ENCODE measurements at regions not wholly inside any gene's neighbourhood (a gene's known extent, or its start where the extent isn't known, plus 50 kb on each side); places are given as distances from the start of the nearest gene placed in this dataset.

DNA sequence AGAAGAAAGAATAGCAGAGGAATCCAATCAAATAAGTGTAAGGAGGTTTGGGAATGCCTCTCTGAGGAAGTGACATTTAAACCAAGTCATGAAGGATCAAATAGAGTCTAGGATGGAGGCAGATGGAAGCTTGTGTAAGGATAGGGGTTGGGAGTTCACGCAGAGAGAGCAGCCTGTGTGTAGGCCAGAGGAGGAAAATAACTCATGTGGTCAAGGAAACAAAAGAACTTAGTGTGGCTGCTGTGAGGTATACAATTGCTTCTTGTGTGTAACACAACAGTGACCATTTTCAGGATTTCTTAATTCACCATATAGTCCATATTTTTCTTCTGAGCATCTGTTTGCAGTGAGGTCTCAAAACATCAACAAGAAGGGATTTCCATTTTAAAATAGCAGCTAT, 77.6 kb upstream of the PACRGL start:
- Histone ChIP-seq H2AFZ (replicated peaks; ENCODE audit: low read length, poor library complexity) (no peak overlapping the region), H2BK120ac (ENCODE audit: low read depth, low read length) (no peak overlapping the region), H3K4me2 (ENCODE audit: low read depth, low read length) (no peak overlapping the region), H4K91ac (ENCODE audit: insufficient read depth, low read depth, low read length) (no peak overlapping the region), H2AK5ac (ENCODE audit: low read depth, low read length) (no peak overlapping the region), H4K8ac (ENCODE audit: low read depth in 2 of 2, low read length in 2 of 2) (no peak overlapping the region), H3K27me3 (ENCODE audit: control insufficient read depth, insufficient read depth, low read length) (no peaks in the 10 kb centered on the region), H3K9me1 (ENCODE audit: insufficient read depth, low read length) (no peaks in the 10 kb centered on the region), H3K9ac (ENCODE audit: low read depth, low read length) (no peak overlapping the region), H3K18ac (ENCODE audit: low read depth, low read length) (no peak overlapping the region), H3K9me3 (ENCODE audit: control insufficient read depth, insufficient read depth, low read length) (no peaks in the 10 kb centered on the region), H3K36me3 (ENCODE audit: control insufficient read depth, insufficient read depth, low read length) (no peaks in the 10 kb centered on the region), H3K27ac (ENCODE audit: insufficient read depth, low read length) (no peak overlapping the region), H2AK9ac (replicated peaks; ENCODE audit: low read depth, low read length, poor library complexity) (no peak overlapping the region), H3K23ac (ENCODE audit: low read depth, low read length) (no peak overlapping the region), H3K56ac (ENCODE audit: extremely low read depth, insufficient read depth, low read length) (no peak overlapping the region), H3K79me1 (ENCODE audit: low read depth in 1 of 2, low read length in 2 of 2) (no peaks in the 10 kb centered on the region), H4K5ac (ENCODE audit: low read depth, low read length) (no peak overlapping the region), H3K4ac (ENCODE audit: low read depth, low read length) (no peak overlapping the region), H2BK20ac (ENCODE audit: low read depth, low read length) (no peak overlapping the region), H2BK5ac (ENCODE audit: low read depth, low read length, poor library complexity, severe bottlenecking) (no peak overlapping the region), H3K4me3 (ENCODE audit: insufficient read depth, low read depth, low read length) (no peak overlapping the region), H2BK15ac (ENCODE audit: low read depth, low read length) (no peak overlapping the region), H3K4me1 (ENCODE audit: control insufficient read depth, insufficient read depth, low read length) (no peaks in the 10 kb centered on the region), H4K20me1 (ENCODE audit: insufficient read depth, low read length) (no peaks in the 10 kb centered on the region), H3K14ac (replicated peaks; ENCODE audit: low read depth, low read length) (no peak overlapping the region)
- intact Hi-C loops (cut with micrococcal nuclease) (no loop called here), in situ Hi-C loops (cut with MboI; ENCODE audit: low sequenced_read_pairs) (no loop called here), dilution Hi-C loops (cut with HindIII; ENCODE audit: low sequenced_read_pairs, unreplicated experiment) (no loop called here)
- TF ChIP-seq CHD1 (IDR thresholded peaks at IDR 0.05; ENCODE audit: low read depth, low read length) (no peak), MAZ (IDR thresholded peaks at IDR 0.05; ENCODE audit: borderline replicate concordance, low read depth, low read length) (no peak), MAFK (IDR thresholded peaks at IDR 0.05; ENCODE audit: low read depth, low read length) (no peak), SMC3 (IDR thresholded peaks at IDR 0.05; ENCODE audit: low read depth, low read length) (no peak), FOS (IDR thresholded peaks at IDR 0.05; ENCODE audit: low read depth, low read length) (no peak), RCOR1 (IDR thresholded peaks at IDR 0.05; ENCODE audit: insufficient replicate concordance, low read length) (no peak), POLR2A (IDR thresholded peaks at IDR 0.05; ENCODE audit: low read depth, low read length) (no peak), CEBPB (IDR thresholded peaks at IDR 0.05; ENCODE audit: low read depth, low read length) (no peak), RFX5 (IDR thresholded peaks at IDR 0.05; ENCODE audit: low read depth, low read length) (no peak), NFE2L2 (IDR thresholded peaks at IDR 0.05; ENCODE audit: low read depth, low read length) (no peak), RAD21 (IDR thresholded peaks at IDR 0.05; ENCODE audit: low read length) (no peak), BHLHE40 (IDR thresholded peaks at IDR 0.05; ENCODE audit: low read depth, low read length) (no peak), MXI1 (IDR thresholded peaks at IDR 0.05; ENCODE audit: borderline replicate concordance, low read depth, low read length) (no peak)
- TF ChIP-seq, protein P1, sequence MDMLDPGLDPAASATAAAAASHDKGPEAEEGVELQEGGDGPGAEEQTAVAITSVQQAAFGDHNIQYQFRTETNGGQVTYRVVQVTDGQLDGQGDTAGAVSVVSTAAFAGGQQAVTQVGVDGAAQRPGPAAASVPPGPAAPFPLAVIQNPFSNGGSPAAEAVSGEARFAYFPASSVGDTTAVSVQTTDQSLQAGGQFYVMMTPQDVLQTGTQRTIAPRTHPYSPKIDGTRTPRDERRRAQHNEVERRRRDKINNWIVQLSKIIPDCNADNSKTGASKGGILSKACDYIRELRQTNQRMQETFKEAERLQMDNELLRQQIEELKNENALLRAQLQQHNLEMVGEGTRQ (IDR thresholded peaks at IDR 0.05; ENCODE audit: low read depth, low read length) = no peak
- TF ChIP-seq, protein P2, sequence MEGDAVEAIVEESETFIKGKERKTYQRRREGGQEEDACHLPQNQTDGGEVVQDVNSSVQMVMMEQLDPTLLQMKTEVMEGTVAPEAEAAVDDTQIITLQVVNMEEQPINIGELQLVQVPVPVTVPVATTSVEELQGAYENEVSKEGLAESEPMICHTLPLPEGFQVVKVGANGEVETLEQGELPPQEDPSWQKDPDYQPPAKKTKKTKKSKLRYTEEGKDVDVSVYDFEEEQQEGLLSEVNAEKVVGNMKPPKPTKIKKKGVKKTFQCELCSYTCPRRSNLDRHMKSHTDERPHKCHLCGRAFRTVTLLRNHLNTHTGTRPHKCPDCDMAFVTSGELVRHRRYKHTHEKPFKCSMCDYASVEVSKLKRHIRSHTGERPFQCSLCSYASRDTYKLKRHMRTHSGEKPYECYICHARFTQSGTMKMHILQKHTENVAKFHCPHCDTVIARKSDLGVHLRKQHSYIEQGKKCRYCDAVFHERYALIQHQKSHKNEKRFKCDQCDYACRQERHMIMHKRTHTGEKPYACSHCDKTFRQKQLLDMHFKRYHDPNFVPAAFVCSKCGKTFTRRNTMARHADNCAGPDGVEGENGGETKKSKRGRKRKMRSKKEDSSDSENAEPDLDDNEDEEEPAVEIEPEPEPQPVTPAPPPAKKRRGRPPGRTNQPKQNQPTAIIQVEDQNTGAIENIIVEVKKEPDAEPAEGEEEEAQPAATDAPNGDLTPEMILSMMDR (conservative IDR thresholded peaks at IDR 0.05; ENCODE audit: low read depth, low read length) = no peak
- TF ChIP-seq, protein P3, sequence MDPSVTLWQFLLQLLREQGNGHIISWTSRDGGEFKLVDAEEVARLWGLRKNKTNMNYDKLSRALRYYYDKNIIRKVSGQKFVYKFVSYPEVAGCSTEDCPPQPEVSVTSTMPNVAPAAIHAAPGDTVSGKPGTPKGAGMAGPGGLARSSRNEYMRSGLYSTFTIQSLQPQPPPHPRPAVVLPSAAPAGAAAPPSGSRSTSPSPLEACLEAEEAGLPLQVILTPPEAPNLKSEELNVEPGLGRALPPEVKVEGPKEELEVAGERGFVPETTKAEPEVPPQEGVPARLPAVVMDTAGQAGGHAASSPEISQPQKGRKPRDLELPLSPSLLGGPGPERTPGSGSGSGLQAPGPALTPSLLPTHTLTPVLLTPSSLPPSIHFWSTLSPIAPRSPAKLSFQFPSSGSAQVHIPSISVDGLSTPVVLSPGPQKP (IDR thresholded peaks at IDR 0.05; ENCODE audit: borderline replicate concordance, low read depth, low read length) = no peak
- POLR2A ChIA-PET (ENCODE audit: unreplicated experiment) = no interaction called here
- CTCF ChIA-PET = no interaction called here
- no peak for ATAC-seq (ENCODE audit: low read depth)
- WGBS, 2 experiments (ENCODE audit: extremely low coverage in 2 of 2, insufficient read length in 1 of 2) = no CpG with 5 or more reads among the region's 1 CpG
- DNase-seq = no peak
- no TSS peak for BruUV-seq (replicated peaks)
